ENCODE measurements at regions not wholly inside any gene's neighbourhood (a gene's known extent, or its start where the extent isn't known, plus 50 kb on each side); places are given as distances from the start of the nearest gene placed in this dataset.

- Histone ChIP-seq H3K36me3 (ENCODE audit: control insufficient read depth in 3 of 3, insufficient read depth in 2 of 3, low read depth in 1 of 3, low read length in 3 of 3) (no peaks in the 10 kb centered on the region), H3K27me3 (ENCODE audit: control insufficient read depth in 3 of 3, insufficient read depth in 3 of 3, low read length in 3 of 3) (no peaks in the 10 kb centered on the region), H3K27ac (ENCODE audit: low read depth in 1 of 3, low read length in 2 of 3) (no peak overlapping the region), H3K4me1 (ENCODE audit: control insufficient read depth in 3 of 3, insufficient read depth in 2 of 3, low read depth in 1 of 3, low read length in 2 of 3) (peaks cover 0 to 6% (median 0%) of the 10 kb centered on the region in 3 donors), H3K9me3 (ENCODE audit: control insufficient read depth in 2 of 2, insufficient read depth in 1 of 2, low read depth in 1 of 2, low read length in 1 of 2) (no peaks in the 10 kb centered on the region), H3K4me3 (ENCODE audit: low read depth in 1 of 3, low read length in 3 of 3) (no peak overlapping the region)
- no peak for FAIRE-seq
- 62 to 78% (median 64%) methylated on average over 11 of the region's 11 CpGs for WGBS, 3 donors
- DNase-seq: peak in 1 of 2 donors; percentile 49
Observed at GRCh38 chr14:22271838-22272799, 316.9 kb downstream of the DAD1 start.

GRCh38 chr14:22268875-22269274 lies 320.1 kb downstream of the DAD1 start:
- Histone ChIP-seq H3K4me3 (ENCODE audit: low read depth in 1 of 3, low read length in 3 of 3) (no peak overlapping the region), H3K27me3 (ENCODE audit: control insufficient read depth in 3 of 3, insufficient read depth in 3 of 3, low read length in 3 of 3) (no peaks in the 10 kb centered on the region), H3K9me3 (ENCODE audit: control insufficient read depth in 2 of 2, insufficient read depth in 1 of 2, low read depth in 1 of 2, low read length in 1 of 2) (no peaks in the 10 kb centered on the region), H3K36me3 (ENCODE audit: control insufficient read depth in 3 of 3, insufficient read depth in 2 of 3, low read depth in 1 of 3, low read length in 3 of 3) (no peaks in the 10 kb centered on the region), H3K27ac (ENCODE audit: low read depth in 1 of 3, low read length in 2 of 3) (no peak overlapping the region), H3K4me1 (ENCODE audit: control insufficient read depth in 3 of 3, insufficient read depth in 2 of 3, low read depth in 1 of 3, low read length in 2 of 3) (peaks cover 0 to 6% (median 0%) of the 10 kb centered on the region in 3 donors)
- WGBS, 3 donors: 8 to 36% (median 24%) methylated on average over 2 of the region's 2 CpGs
- FAIRE-seq: no peak
- DNase-seq: peak; percentile 25 to 64

DNA sequence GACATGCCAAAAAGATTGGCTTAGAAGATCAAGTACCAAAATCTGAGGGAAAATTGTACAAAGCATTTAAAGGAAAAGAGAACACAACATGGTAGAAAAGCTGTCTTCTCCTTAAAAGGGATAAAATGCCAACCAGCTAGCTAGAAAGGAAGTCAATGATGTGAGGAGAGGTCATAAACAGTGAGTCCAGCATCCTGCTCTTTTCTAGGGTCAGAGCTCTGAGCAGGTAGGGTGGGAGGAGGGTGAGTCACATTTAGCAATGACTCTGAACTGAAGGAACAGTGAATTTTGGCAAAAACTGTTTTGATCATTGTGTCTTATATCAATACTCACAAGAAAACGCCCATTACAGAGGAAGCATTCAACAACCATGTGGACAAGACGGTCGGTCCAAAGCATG lies 322.3 kb downstream of the DAD1 start:
- no peak for DNase-seq
- H3K4me1 ChIP-seq (ENCODE audit: control insufficient read depth in 3 of 3, insufficient read depth in 2 of 3, low read depth in 1 of 3, low read length in 2 of 3): peaks cover 0 to 6% (median 0%) of the 10 kb centered on the region in 3 donors
- H3K4me3 ChIP-seq (ENCODE audit: low read depth in 1 of 3, low read length in 3 of 3): no peak overlapping the region
- H3K36me3 ChIP-seq (ENCODE audit: control insufficient read depth in 3 of 3, insufficient read depth in 2 of 3, low read depth in 1 of 3, low read length in 3 of 3): no peaks in the 10 kb centered on the region
- H3K9me3 ChIP-seq (ENCODE audit: control insufficient read depth in 2 of 2, insufficient read depth in 1 of 2, low read depth in 1 of 2, low read length in 1 of 2): no peaks in the 10 kb centered on the region
- WGBS, 3 donors: 84 to 94% (median 93%) methylated on average over 3 of the region's 3 CpGs
- FAIRE-seq: no peak
- no peak overlapping the region for H3K27ac ChIP-seq (ENCODE audit: low read depth in 1 of 3, low read length in 2 of 3)
- no peaks in the 10 kb centered on the region for H3K27me3 ChIP-seq (ENCODE audit: control insufficient read depth in 3 of 3, insufficient read depth in 3 of 3, low read length in 3 of 3)

GRCh38 chr14:22266142-22266442 lies 322.9 kb downstream of the DAD1 start:
- Histone ChIP-seq H3K36me3 (ENCODE audit: control insufficient read depth in 3 of 3, insufficient read depth in 2 of 3, low read depth in 1 of 3, low read length in 3 of 3) (no peaks in the 10 kb centered on the region), H3K4me3 (ENCODE audit: low read depth in 1 of 3, low read length in 3 of 3) (no peak overlapping the region), H3K27me3 (ENCODE audit: control insufficient read depth in 3 of 3, insufficient read depth in 3 of 3, low read length in 3 of 3) (no peaks in the 10 kb centered on the region), H3K4me1 (ENCODE audit: control insufficient read depth in 3 of 3, insufficient read depth in 2 of 3, low read depth in 1 of 3, low read length in 2 of 3) (peaks cover 0 to 6% (median 0%) of the 10 kb centered on the region in 3 donors), H3K27ac (ENCODE audit: low read depth in 1 of 3, low read length in 2 of 3) (no peak overlapping the region), H3K9me3 (ENCODE audit: control insufficient read depth in 2 of 2, insufficient read depth in 1 of 2, low read depth in 1 of 2, low read length in 1 of 2) (no peaks in the 10 kb centered on the region)
- no peak for DNase-seq
- FAIRE-seq: no peak
- WGBS, 3 donors: 83 to 92% (median 88%) methylated on average over 2 of the region's 2 CpGs

DNA sequence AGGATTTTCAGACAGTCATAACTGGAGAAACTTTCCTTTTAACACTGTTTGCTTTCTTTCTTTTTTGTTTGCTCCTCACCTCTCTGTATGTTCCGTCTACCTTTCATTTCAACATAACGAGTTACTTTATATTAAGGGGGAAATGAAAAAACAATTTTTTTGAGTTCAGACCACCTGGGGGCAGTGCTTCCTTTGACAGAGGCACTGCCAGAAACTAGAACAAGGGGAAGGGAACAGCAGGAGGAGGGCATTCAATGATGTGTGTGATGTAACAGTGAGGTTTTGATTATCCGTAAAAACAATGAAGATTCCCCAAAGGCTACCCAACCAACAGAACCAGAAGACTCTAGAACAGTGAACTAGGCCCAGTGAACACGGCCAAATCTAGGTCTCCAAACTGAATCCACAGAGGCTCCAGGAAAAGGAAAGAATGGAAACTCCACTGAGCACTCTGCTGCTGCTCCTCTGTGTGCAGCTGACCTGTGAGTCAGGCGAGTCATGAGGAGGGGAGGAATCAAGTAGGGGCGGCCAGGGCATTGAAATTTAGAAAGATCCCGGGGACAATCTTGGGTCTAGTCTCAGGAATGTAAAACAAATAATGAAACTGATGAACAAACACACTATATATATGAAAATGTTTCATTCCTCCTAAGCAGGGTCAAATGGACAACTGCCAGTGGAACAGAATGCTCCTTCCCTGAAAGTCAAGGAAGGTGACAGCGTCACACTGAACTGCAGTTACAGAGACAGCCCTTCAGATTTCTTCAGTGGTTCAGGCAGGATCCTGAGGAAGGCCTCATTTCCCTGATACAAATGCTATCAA lies 323.5 kb downstream of the DAD1 start:
- H3K27ac ChIP-seq (ENCODE audit: low read depth in 1 of 3, low read length in 2 of 3): no peak overlapping the region

DNA sequence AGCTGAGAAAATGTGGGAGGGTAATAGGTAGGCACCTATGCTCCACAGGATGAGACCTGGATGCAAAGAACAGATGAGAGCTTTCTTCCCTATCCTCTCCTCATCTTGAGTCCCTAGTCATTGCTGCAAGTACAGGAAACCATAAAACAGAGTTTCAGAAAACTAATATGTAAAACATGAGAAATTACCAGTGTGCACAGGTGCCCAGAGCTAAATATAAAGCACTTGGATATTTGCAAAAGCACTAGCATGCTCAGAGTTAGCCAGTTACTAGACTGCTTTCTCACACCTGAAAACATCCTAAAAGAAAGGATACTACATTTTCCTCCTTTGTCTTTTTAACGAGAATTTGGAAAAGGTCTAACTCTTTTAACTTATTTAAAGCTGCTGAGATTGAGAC lies 324.3 kb downstream of the DAD1 start:
- DNase-seq (no peak), FAIRE-seq (no peak)
- WGBS, 3 donors: 85 to 88% (median 86%) methylated on average over 1 of the region's 1 CpG
- Histone ChIP-seq H3K36me3 (ENCODE audit: control insufficient read depth in 3 of 3, insufficient read depth in 2 of 3, low read depth in 1 of 3, low read length in 3 of 3) (no peaks in the 10 kb centered on the region), H3K9me3 (ENCODE audit: control insufficient read depth in 2 of 2, insufficient read depth in 1 of 2, low read depth in 1 of 2, low read length in 1 of 2) (no peaks in the 10 kb centered on the region), H3K4me3 (ENCODE audit: low read depth in 1 of 3, low read length in 3 of 3) (no peak overlapping the region), H3K27ac (ENCODE audit: low read depth in 1 of 3, low read length in 2 of 3) (no peak overlapping the region), H3K27me3 (ENCODE audit: control insufficient read depth in 3 of 3, insufficient read depth in 3 of 3, low read length in 3 of 3) (no peaks in the 10 kb centered on the region), H3K4me1 (ENCODE audit: control insufficient read depth in 3 of 3, insufficient read depth in 2 of 3, low read depth in 1 of 3, low read length in 2 of 3) (peaks cover 0 to 6% (median 0%) of the 10 kb centered on the region in 3 donors)

More for the DNA sequence above, 323.5 kb downstream of the DAD1 start:
- Histone ChIP-seq H3K9me3 (ENCODE audit: control insufficient read depth in 2 of 2, insufficient read depth in 1 of 2, low read depth in 1 of 2, low read length in 1 of 2) (no peaks in the 10 kb centered on the region), H3K4me3 (ENCODE audit: low read depth in 1 of 3, low read length in 3 of 3) (no peak overlapping the region), H3K27me3 (ENCODE audit: control insufficient read depth in 3 of 3, insufficient read depth in 3 of 3, low read length in 3 of 3) (no peaks in the 10 kb centered on the region), H3K4me1 (ENCODE audit: control insufficient read depth in 3 of 3, insufficient read depth in 2 of 3, low read depth in 1 of 3, low read length in 2 of 3) (peaks cover 0 to 6% (median 0%) of the 10 kb centered on the region in 3 donors), H3K36me3 (ENCODE audit: control insufficient read depth in 3 of 3, insufficient read depth in 2 of 3, low read depth in 1 of 3, low read length in 3 of 3) (no peaks in the 10 kb centered on the region)
- no peak for FAIRE-seq
- DNase-seq: peak in 1 of 2 donors; percentile 20
- 57 to 77% (median 58%) methylated on average over 8 of the region's 8 CpGs for WGBS, 3 donors

- H3K4me3 ChIP-seq (ENCODE audit: low read depth in 1 of 3, low read length in 3 of 3): no peak overlapping the region
- FAIRE-seq: no peak
- WGBS, 3 donors: 43 to 75% (median 50%) methylated on average over 1 of the region's 1 CpG
Observed at GRCh38 chr14:22263961-22264360, 325.1 kb downstream of the DAD1 start.

DNA sequence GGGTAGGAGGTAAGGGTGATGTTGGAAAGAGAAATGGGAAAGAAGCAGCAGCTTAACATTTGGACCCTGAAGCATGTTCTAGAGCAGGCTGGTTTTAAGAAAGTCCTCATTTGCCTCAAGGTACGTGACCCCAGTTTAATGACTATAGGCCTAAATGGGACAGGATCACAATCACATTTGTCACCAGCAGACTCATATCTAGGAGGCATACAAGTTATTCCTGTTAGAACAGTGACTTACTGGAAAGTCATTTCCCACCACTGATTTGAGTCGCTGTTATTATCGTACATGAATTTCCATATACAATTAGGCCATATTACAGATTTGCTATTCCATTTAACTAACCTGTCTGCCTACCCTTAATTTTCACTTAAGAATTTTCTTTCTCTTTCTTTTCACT lies 326.1 kb downstream of the DAD1 start:
- no peaks in the 10 kb centered on the region for H3K27me3 ChIP-seq (ENCODE audit: control insufficient read depth in 3 of 3, insufficient read depth in 3 of 3, low read length in 3 of 3)
- FAIRE-seq: no peak
- no peaks in the 10 kb centered on the region for H3K4me1 ChIP-seq (ENCODE audit: control insufficient read depth in 3 of 3, insufficient read depth in 2 of 3, low read depth in 1 of 3, low read length in 2 of 3)
- WGBS, 3 donors: 88 to 99% (median 91%) methylated on average over 3 of the region's 3 CpGs
- no peak overlapping the region for H3K4me3 ChIP-seq (ENCODE audit: low read depth in 1 of 3, low read length in 3 of 3)
- no peak overlapping the region for H3K27ac ChIP-seq (ENCODE audit: low read depth in 1 of 3, low read length in 2 of 3)
- no peak for DNase-seq
- no peaks in the 10 kb centered on the region for H3K9me3 ChIP-seq (ENCODE audit: control insufficient read depth in 2 of 2, insufficient read depth in 1 of 2, low read depth in 1 of 2, low read length in 1 of 2)
- H3K36me3 ChIP-seq (ENCODE audit: control insufficient read depth in 3 of 3, insufficient read depth in 2 of 3, low read depth in 1 of 3, low read length in 3 of 3): no peaks in the 10 kb centered on the region

More at GRCh38 chr14:22263961-22264360, 325.1 kb downstream of the DAD1 start:
- DNase-seq: peak in 1 of 2 donors; percentile 17
- Histone ChIP-seq H3K27ac (ENCODE audit: low read depth in 1 of 3, low read length in 2 of 3) (no peak overlapping the region), H3K9me3 (ENCODE audit: control insufficient read depth in 2 of 2, insufficient read depth in 1 of 2, low read depth in 1 of 2, low read length in 1 of 2) (no peaks in the 10 kb centered on the region), H3K4me1 (ENCODE audit: control insufficient read depth in 3 of 3, insufficient read depth in 2 of 3, low read depth in 1 of 3, low read length in 2 of 3) (peaks cover 0 to 5% (median 0%) of the 10 kb centered on the region in 3 donors), H3K36me3 (ENCODE audit: control insufficient read depth in 3 of 3, insufficient read depth in 2 of 3, low read depth in 1 of 3, low read length in 3 of 3) (no peaks in the 10 kb centered on the region), H3K27me3 (ENCODE audit: control insufficient read depth in 3 of 3, insufficient read depth in 3 of 3, low read length in 3 of 3) (no peaks in the 10 kb centered on the region)
